Activated naive CD4-positive, alpha-beta T cell treated with anti-CD3 and anti-CD28 coated beads, Interleukin-2, amount 50 U/mL, for 72 hours (primary cell): ENCODE measurements at regions not wholly inside any gene's neighbourhood (a gene's known extent, or its start where the extent isn't known, plus 50 kb on each side); places are given as distances from the start of the nearest gene placed in this dataset.

Experiments used
- ATAC-seq, 2 donors: fragments of 150-1000 bp; cut with Tn5 transposase; 2 replicates each; pipeline ENCODE4 v1.10.0; 2021; ENCODE audit warnings: mild to moderate bottlenecking in 2 of 2, moderate library complexity in 2 of 2
- DNase-seq, 2 donors: peaks; one replicate each; pipeline ENCODE4 v3.0.0; 2021 to 2022; ENCODE audit warnings: low spot score in 2 of 2
- H3K27ac Mint-ChIP-seq, 2 donors: one replicate each; pipeline ENCODE4 v1.8.0; 2022; ENCODE audit warnings: mild to moderate bottlenecking in 2 of 2, mixed read lengths in 2 of 2
- H3K36me3 Mint-ChIP-seq, 2 donors: one replicate each; pipeline ENCODE4 v1.8.0; 2022; ENCODE audit warnings: mixed read lengths in 2 of 2
- H3K9me3 Mint-ChIP-seq, 2 donors: one replicate each; pipeline ENCODE4 v1.8.0; 2022; ENCODE audit warnings: mixed read lengths in 2 of 2

DNA sequence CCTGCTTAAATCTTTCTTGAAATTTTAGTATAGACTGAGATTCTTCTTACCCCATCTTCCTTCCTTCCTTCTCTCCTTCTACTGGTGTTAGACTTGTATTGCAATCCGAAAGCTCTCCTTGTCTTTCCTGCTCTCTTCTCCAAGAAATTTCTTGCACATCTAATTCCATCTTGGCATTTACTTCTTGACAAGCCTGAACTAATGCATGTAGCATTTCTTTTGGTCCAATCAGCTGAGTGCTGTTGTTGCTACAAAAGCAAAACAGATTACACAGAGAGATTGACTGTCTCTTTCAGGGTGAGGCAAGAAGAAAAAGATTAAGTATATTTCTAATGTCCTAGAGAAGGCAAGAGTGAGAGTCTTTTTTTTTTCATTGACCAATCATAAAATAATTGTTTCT is 51.6 kb upstream of the MAP1B start:
- H3K9me3 Mint-ChIP-seq: peaks cover 6 to 8% of the 10 kb centered on the region in 2 donors
- no peak for ATAC-seq
- DNase-seq: no peak
- H3K27ac Mint-ChIP-seq: no peak overlapping the region
- no peaks in the 10 kb centered on the region for H3K36me3 Mint-ChIP-seq
